ENCODE measurements at regions not wholly inside any gene's neighbourhood (a gene's known extent, or its start where the extent isn't known, plus 50 kb on each side); places are given as distances from the start of the nearest gene placed in this dataset.

DNA sequence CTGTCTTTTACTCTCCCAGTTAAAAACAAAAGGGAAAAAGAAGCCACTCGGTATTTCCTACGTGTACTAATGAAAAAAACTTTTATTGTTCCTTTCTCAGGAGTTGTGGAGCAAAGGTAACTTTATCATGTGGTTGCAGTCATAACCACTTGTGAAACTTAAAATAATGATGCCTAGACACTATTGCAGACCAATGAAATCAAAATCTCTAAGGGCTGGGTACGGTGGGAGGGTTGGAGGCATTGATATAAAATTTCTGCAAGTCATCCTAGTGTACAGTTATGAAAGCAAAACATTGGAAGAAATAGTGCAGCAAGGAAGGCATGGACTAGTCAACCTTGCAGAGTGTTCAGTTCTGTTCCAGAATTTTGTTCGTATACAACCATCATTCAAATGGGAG, 808.8 kb downstream of the TUSC7 start:
- Histone ChIP-seq H2AK5ac (ENCODE audit: low read depth, low read length) (no peak overlapping the region), H3K4me3 (ENCODE audit: extremely low read depth in 1 of 4, insufficient read depth in 2 of 4, low read depth in 3 of 4, low read length in 4 of 4) (no peak overlapping the region), H2BK5ac (ENCODE audit: low read depth, low read length) (no peak overlapping the region), H2BK15ac (ENCODE audit: low read length) (no peak overlapping the region), H4K8ac (ENCODE audit: extremely low read depth, insufficient read depth, low read length) (no peak overlapping the region), H3K27ac (ENCODE audit: low read depth, low read length) (no peak overlapping the region), H3K4me2 (ENCODE audit: insufficient read depth in 1 of 2, low read depth in 2 of 2, low read length in 2 of 2) (no peak overlapping the region), H3K36me3 (ENCODE audit: control insufficient read depth in 2 of 4, insufficient read depth in 4 of 4, low read length in 3 of 4) (no peaks in the 10 kb centered on the region), H3K18ac (ENCODE audit: extremely low read depth, low read length) (no peak overlapping the region), H3K4me1 (replicated peaks in 1 of 4; ENCODE audit: control insufficient read depth in 3 of 4, insufficient read depth in 4 of 4, low read length in 3 of 4) (peaks cover 0 to 3% (median 0%) of the 10 kb centered on the region in 4 experiments; a peak in 1 of 7 replicates), H2BK120ac (replicated peaks; ENCODE audit: low read depth, low read length) (no peak overlapping the region), H4K5ac (ENCODE audit: insufficient read length, low read depth, low read length) (no peak overlapping the region), H3K23me2 (ENCODE audit: low read depth, low read length) (no peaks in the 10 kb centered on the region), H2BK20ac (ENCODE audit: low read length) (no peak overlapping the region), H2AFZ (ENCODE audit: low read length) (no peak overlapping the region), H3K56ac (replicated peaks; ENCODE audit: insufficient read length, low read depth, low read length) (no peak overlapping the region), H3K27me3 (replicated peaks in 1 of 4; ENCODE audit: control insufficient read depth in 3 of 4, extremely low read depth in 1 of 4, insufficient read depth in 3 of 4, low read length in 3 of 4) (no peaks in the 10 kb centered on the region), H3K79me1 (ENCODE audit: low read depth, low read length) (no peaks in the 10 kb centered on the region), H3K79me2 (ENCODE audit: control insufficient read depth in 1 of 2, insufficient read depth in 2 of 2, low read length in 2 of 2) (no peaks in the 10 kb centered on the region), H2BK12ac (ENCODE audit: low read depth, low read length) (no peak overlapping the region), H3K9me3 (ENCODE audit: insufficient read depth in 2 of 2, low read depth in 1 of 2, low read length in 1 of 2) (no peaks in the 10 kb centered on the region), H4K91ac (replicated peaks; ENCODE audit: insufficient read length, low read length) (no peak overlapping the region), H3K9ac (replicated peaks in 1 of 4; ENCODE audit: extremely low read depth in 1 of 4, low read depth in 3 of 4, low read length in 3 of 4) (no peak overlapping the region), H4K20me1 (replicated peaks in 1 of 2; ENCODE audit: control insufficient read depth in 1 of 2, insufficient read depth in 2 of 2, low read length in 2 of 2) (no peaks in the 10 kb centered on the region), H3K14ac (ENCODE audit: insufficient read length) (no peak overlapping the region), H3K23ac (ENCODE audit: insufficient read length) (no peak overlapping the region), H3K4ac (replicated peaks; ENCODE audit: insufficient read length, low read depth, low read length) (no peak overlapping the region)
- ChIA-PET POLR2A (ENCODE audit: partially characterized antibody) (no interaction called here), CTCF (ENCODE audit: partially characterized antibody) (no interaction called here)
- WGBS, 2 experiments (ENCODE audit: extremely low coverage in 1 of 2, insufficient coverage in 1 of 2, insufficient read length in 1 of 2, insufficient replicate concordance in 2 of 2, low coverage in 1 of 2, low lambda C conversion rate in 2 of 2, missing lambda C conversion rate in 1 of 2) = 92% methylated on average over 4 of the region's 4 CpGs; no CpG with 5 or more reads in 1 of the 2 experiments
- no peak for DNase-seq (ENCODE audit: low read depth in 1 of 2, low spot score in 2 of 2)
- no peak for FAIRE-seq
- TF ChIP-seq JUND (IDR thresholded peaks at IDR 0.05; ENCODE audit: low read length) = no peak
- TF ChIP-seq KDM1A (IDR thresholded peaks at IDR 0.05; ENCODE audit: borderline replicate concordance, low read length) = no peak
- TF ChIP-seq SAP30 (IDR thresholded peaks at IDR 0.05; ENCODE audit: insufficient read depth, insufficient replicate concordance, low read length) = no peak
- TF ChIP-seq SIRT6 (IDR thresholded peaks at IDR 0.05; ENCODE audit: low read length) = no peak
- no peak for TF ChIP-seq HDAC2 (IDR thresholded peaks at IDR 0.05; ENCODE audit: borderline replicate concordance in 1 of 2, low read depth in 2 of 2, low read length in 2 of 2)
- no peak for TF ChIP-seq RBBP5 (IDR thresholded peaks at IDR 0.05; ENCODE audit: borderline replicate concordance, low read depth, low read length)
- no peak for TF ChIP-seq ZNF274 (IDR thresholded peaks at IDR 0.05; ENCODE audit: borderline replicate concordance, extremely low read depth, low read length)
- TF ChIP-seq TCF12 (IDR thresholded peaks at IDR 0.05; ENCODE audit: low read depth, low read length) = no peak
- no peak for TF ChIP-seq FOSL1 (IDR thresholded peaks at IDR 0.05; ENCODE audit: insufficient read depth, low read depth, low read length)
- TF ChIP-seq CBX5 (IDR thresholded peaks at IDR 0.05; ENCODE audit: low read depth, low read length) = no peak
- TF ChIP-seq TEAD4 (IDR thresholded peaks at IDR 0.05; ENCODE audit: low read depth, low read length) = no peak
- TF ChIP-seq EP300 (IDR thresholded peaks at IDR 0.05; ENCODE audit: borderline replicate concordance in 1 of 2, low read depth in 2 of 2, low read length in 2 of 2) = no peak
- TF ChIP-seq CREB1 (IDR thresholded peaks at IDR 0.05) = no peak
- no peak for TF ChIP-seq JUN (IDR thresholded peaks at IDR 0.05; ENCODE audit: low read depth, low read length)
- TF ChIP-seq MAX (IDR thresholded peaks at IDR 0.05) = no peak
- no peak for TF ChIP-seq ASH2L (IDR thresholded peaks at IDR 0.05; ENCODE audit: low read length)
